GM12874 (cell line): ENCODE measurements at regions not wholly inside any gene's neighbourhood (a gene's known extent, or its start where the extent isn't known, plus 50 kb on each side); places are given as distances from the start of the nearest gene placed in this dataset.

Source experiments
- CTCF ChIP-seq: IDR thresholded peaks from 2 replicates; pipeline ENCODE4 v1.5.1; 2011; ENCODE audit warnings: low read depth, mild to moderate bottlenecking, control low read depth, low read length, moderate library complexity; ENCODE audit not compliant: insufficient read depth

- TF ChIP-seq CTCF: no peak
These were observed 1127.4 kb downstream of the EFNA5 start for GRCh38 chr5:106543330-106543729.

- TF ChIP-seq CTCF: no peak
These were observed 1140.6 kb downstream of the EFNA5 start for GRCh38 chr5:106530150-106530549.

- TF ChIP-seq CTCF: no peak
These were observed 1145.3 kb downstream of the EFNA5 start for GRCh38 chr5:106525438-106525837.

- no peak for TF ChIP-seq CTCF
These were observed 1146.9 kb downstream of the EFNA5 start for GRCh38 chr5:106523852-106524251.

- no peak for TF ChIP-seq CTCF
These were observed 1148.4 kb downstream of the EFNA5 start for GRCh38 chr5:106522296-106522695.

GRCh38 chr5:106521701-106522100, 1149.0 kb downstream of the EFNA5 start:
- no peak for TF ChIP-seq CTCF

- no peak for TF ChIP-seq CTCF
These were observed 1160.4 kb downstream of the EFNA5 start for GRCh38 chr5:106510321-106510720.

- TF ChIP-seq CTCF: no peak
These were observed 1161.8 kb downstream of the EFNA5 start for GRCh38 chr5:106508894-106509293.
